ENCODE measurements at regions not wholly inside any gene's neighbourhood (a gene's known extent, or its start where the extent isn't known, plus 50 kb on each side); places are given as distances from the start of the nearest gene placed in this dataset.

DNA sequence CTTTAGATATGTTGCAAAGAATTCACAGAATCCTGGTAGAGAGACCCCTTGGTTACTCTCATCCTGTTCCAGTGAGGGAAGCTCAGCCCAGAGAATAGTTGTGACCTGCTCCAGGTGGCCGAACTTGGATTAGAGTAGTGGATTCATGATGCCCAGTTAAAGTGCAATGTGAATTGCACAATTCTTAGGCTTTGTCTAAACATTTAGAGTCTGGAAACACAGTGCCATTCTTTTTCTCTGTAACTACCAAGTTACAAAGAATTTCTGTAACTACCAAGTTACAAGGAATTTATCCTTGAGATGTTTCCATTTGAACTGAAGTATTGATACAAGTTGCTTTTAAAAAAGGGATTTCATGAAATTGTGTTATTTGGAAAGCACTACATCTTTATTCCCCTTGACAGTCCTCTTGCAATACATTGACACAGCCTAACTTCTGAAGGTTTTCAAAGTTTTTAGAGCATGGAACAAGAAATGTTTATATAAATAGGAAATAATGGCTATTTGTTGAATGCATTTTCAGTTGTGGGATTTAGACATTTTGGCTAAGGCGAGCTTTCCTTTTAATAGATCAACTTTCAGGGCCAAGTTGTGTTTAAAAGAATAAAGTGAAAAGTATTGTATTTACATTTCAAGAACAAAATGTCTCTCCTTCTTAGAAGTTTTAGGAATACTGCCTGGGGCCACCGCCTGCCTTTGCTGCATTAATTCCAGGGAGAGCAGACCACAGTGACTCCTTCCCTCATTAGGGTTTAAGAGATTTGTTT is 315.0 kb downstream of the LPIN1 start:
- no peak for TF ChIP-seq BHLHE40 (IDR thresholded peaks at IDR 0.05; ENCODE audit: low read depth, low read length)
- no peak for TF ChIP-seq CEBPB (IDR thresholded peaks at IDR 0.05)
- TF ChIP-seq HDAC2 (IDR thresholded peaks at IDR 0.05) = no peak

All from A549 (cell line).